Testis (tissue), 2 donors: ENCODE measurements at regions not wholly inside any gene's neighbourhood (a gene's known extent, or its start where the extent isn't known, plus 50 kb on each side); places are given as distances from the start of the nearest gene placed in this dataset.
"Not testable (repeated sequence)": the region's sequence is repeated elsewhere in the genome, so short reads cannot be mapped to it uniquely, and the experiment has no call there.

Experiments used
- CTCF ChIP-seq, 3 experiments: fragments of 450-650 bp in 2 of 3; fragments of 200-600 bp in 1 of 3; sonication (generic) in 1 of 3; IDR thresholded peaks; one replicate each; pipeline ENCODE4 v1.5.1; 2016 to 2019; ENCODE audit warnings: antibody characterized with exemption in 3 of 3, mild to moderate bottlenecking in 2 of 3, moderate library complexity in 1 of 3
- POLR2A ChIP-seq: fragments of 450-650 bp; IDR thresholded peaks from one replicate; pipeline ENCODE4 v1.6.1; 2017; ENCODE audit warnings: antibody characterized with exemption, mild to moderate bottlenecking, moderate library complexity

- not testable (repeated sequence) for TF ChIP-seq CTCF (IDR thresholded peaks at IDR 0.05); POLR2A
Observed at GRCh38 chr2:87477669-87478428, 270.0 kb upstream of the PLGLB2 start.
